Inferior parietal cortex (tissue), 1 donor: ENCODE measurements at regions not wholly inside any gene's neighbourhood (a gene's known extent, or its start where the extent isn't known, plus 50 kb on each side); places are given as distances from the start of the nearest gene placed in this dataset.

Source experiments
- DNase-seq: peaks from one replicate; pipeline ENCODE4 v3.0.0-alpha.2; 2016; ENCODE audit errors: extremely low spot score

- no peak for DNase-seq
These were observed 226.1 kb downstream of the DSEL start for GRCh38 chr18:67290421-67290820.

DNA sequence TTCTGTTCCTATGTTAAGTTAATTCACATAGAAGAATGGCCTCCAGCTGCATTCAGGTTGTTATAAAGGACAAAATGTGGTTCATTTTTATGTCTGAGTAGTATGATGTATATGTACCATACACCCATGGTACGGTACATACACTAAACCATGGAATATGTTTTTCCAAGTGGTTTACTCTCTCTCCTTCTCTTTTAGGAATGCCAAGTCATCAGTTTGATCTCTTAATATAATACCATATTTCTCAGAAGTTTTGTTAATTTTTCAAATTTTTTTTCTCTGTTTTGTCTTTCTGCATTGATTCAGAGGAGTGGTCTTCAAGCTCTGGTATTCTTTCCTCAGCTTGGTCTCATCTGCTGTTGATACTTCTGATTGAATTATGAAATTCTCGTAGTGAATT, 230.9 kb downstream of the DSEL start:
- no peak for DNase-seq

DNA sequence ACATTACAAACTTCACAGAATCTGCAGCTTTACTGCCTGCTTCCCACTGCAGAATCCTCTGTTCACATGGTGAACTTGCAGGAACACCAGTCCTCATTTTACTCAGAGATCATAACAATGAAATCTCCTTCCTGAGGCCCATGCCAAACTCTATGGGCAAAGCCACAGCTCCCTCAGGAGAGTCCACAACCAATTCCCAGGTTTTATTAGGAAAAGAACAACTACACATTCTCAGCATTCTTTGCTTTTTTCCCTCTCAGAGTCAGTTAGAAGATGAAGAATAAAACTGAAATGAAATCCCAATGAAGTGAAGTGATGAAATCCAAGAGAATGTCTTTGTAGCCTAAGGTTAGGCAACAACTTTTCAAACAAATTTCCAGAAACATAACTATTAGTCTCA, 233.7 kb downstream of the DSEL start:
- DNase-seq, result no peak

DNA sequence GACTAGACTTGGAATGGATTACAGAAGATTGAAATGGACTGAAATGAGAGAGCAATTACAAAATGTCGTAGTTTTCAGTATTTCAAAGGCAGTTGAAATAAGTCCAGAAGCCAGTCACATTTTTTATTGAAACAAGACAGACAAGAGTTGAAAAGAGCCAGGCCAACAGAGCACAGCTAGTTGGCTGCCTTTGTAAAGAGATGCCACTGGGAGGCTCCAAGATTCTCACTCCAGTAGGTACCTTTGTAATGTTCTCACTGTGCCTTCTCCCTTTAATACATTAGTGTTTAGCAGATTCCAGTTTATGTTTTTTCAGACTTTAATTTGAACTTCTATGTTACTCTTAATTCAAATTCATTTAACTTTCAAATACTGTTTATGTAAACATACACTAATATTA, 234.8 kb downstream of the DSEL start:
- no peak for DNase-seq

DNA sequence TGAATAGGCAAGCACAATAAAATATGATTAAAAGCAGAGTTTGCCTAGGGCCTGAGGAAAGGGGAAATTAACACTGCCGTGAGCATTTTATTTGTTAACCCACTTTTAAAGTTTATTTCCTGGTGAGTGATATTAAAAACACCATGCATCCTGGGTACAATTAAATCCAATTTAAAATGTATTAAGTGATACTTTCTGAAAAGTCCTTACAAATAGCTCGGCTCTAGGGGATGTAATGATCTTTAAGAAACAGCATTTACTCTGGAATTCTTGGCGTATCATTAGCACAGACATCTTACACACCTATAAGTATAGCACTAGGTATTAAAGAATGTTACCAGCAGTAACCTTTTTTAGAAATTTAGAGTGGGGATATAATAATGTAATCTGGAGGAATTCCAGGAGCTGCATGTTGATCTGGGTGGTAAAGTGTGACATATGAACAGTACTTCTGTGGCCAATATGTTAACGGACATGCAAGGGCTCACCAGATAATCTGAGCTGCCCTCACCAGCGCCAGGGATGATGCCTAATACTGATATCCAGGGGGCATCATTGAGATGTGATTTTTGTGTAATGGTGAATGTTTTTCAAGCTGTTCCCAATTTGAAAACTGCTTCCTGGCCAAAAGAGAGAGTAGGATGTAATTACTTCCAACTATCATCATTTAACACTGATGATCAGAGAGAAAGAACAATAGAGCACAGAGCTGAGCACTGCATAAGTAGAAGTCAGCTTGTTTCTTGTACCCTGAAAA, 235.9 kb downstream of the DSEL start:
- no peak for DNase-seq

DNA sequence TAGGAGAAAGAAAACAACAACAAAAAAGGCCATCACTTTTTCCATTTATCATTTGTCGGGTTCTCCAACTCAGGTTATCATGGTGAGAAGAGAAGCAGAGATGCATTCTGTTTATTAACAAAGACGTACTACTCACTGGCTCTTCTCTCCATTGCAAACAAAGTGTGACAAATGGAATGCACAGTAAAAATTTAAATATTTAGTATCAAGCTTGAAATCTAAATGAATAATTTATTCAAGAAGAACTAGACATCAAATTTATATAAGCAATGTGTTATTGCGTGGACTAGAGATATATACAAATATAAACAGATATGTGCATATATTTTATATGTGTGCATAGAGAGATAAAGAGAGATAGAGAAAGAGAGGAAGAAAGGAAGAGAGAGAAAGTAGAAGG, 236.5 kb downstream of the DSEL start:
- no peak for DNase-seq

- DNase-seq, result no peak
These were observed 237.5 kb downstream of the DSEL start for GRCh38 chr18:67278984-67279383.

DNA sequence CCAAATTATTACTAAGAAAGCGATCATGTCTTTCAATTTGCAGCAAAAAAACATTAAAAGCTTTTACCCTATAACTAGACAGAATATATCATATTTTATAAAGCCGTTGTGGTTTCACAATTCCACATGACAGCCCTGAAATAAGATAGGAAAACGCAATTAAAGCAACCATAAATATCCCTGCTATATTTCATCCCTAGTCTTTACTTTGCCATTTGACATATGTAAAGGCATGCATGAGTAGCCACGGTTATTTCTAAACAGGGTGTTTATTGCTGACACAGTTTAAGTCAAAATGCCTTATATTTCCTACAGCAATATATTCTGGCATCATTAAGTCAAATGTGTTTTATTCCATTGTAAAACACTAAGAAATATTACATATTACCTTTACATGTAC, 239.9 kb downstream of the DSEL start:
- no peak for DNase-seq

- DNase-seq, result no peak
These were observed 243.2 kb downstream of the DSEL start for GRCh38 chr18:67273288-67273687.

- DNase-seq, result no peak
These were observed 247.3 kb downstream of the DSEL start for GRCh38 chr18:67269206-67269605.

DNA sequence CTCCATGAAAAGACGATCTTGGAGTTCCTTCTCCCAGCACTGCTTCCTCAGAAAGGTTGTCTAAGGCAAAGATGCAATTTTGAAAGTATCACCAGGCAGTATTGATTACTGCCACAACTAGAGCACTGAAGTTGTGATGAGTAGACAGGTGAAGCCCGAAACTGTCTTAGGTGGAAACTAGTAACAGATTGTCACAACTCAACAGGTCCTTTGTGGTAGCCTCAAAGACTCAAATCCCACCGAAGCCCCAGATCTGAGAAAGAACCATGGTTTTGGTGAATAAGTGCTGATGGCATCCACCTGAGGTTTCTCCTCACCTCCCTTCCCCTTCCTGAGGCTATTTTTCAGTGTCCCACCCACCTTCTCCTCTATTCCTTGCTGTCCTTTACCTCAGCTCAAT, 248.0 kb downstream of the DSEL start:
- no peak for DNase-seq

GRCh38 chr18:67266246-67267237, 250.0 kb downstream of the DSEL start:
- DNase-seq, result no peak

DNA sequence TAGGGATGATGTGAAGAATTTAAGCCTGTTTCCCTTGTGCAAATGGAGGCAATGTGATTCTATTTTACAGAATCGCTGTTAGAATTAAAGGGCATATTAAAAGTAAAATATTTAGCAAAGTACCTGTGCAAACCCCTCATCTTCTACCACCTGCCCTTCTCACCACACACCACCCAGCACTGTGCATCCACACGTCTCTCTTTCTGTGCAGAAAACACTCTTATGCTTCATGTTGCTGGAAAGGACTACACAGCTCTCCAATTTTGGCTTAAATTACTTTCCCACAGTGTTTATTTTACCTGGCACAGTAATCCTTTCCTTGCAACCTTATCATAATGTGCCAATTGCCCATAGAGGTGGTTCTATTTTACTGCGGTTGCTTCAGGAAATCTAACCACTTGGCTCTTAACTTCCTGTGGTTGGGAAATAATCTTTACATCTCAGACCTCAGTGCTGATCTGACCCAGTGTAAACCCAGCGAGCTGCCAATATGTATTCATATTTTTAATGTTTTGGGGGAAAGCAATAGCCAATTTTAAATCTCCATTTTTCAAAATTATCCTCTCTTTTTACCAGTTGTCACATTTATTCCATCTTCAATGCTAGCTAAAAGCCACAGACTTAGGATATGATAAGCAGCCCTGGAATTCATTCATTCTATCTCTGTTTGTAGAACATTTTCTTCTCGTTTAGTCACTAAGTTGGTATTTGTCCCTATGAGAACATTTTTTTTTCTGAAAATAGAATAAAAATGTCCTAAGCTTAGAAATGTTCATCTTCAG, 250.9 kb downstream of the DSEL start:
- DNase-seq, result no peak

DNA sequence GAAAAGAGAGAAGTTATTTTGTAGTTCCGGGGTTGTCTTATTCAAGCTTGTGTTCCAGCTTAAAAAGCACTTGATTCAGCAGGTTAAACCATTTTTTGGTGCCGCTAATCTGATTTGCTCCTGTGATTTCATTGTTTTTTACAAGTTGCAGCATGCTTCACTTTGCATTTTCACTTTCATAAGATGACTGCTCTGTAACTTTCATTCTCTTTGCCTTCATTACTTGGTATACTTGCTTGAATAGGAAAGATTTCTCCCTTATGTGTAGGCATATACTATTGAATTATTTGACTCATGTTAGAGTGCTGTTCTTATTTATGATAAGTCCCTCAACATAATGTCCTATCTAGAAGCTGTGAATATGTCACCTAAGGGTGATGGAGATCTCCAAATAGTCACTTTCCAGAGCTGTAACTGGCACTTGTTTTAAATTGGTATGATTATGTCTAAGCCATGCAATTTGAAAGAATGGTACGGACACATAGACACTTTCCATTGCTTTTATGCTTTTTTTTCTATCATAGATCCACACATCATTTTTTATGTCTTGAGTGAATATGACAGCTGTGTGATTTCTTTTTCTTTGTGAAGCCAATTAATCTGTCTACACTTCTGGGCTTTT, 254.5 kb downstream of the DSEL start:
- DNase-seq, result no peak

DNA sequence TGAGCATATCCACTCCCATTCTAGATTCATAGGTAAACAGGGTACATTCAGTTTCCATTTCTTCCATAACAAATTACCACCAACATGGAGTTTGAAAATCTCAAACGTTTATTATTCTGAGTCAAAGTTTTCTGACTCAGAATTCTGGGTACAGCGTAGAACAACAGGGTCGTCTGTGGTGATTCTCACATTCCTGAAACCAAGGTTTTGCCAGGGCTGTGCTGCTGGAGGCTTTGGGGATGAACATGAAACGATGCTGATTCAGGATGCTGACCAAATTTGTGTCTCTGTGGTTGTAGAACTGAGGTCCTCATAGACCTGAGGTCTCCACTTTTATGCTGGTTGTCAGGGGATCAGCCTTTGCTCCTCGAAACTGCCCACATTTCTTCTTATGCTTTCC, 255.7 kb downstream of the DSEL start:
- DNase-seq, result no peak

GRCh38 chr18:67250776-67251424, 265.6 kb downstream of the DSEL start:
- DNase-seq, result no peak

GRCh38 chr18:67243799-67244587, 272.5 kb downstream of the DSEL start:
- no peak for DNase-seq

GRCh38 chr18:67242001-67242400, 274.5 kb downstream of the DSEL start:
- no peak for DNase-seq

DNA sequence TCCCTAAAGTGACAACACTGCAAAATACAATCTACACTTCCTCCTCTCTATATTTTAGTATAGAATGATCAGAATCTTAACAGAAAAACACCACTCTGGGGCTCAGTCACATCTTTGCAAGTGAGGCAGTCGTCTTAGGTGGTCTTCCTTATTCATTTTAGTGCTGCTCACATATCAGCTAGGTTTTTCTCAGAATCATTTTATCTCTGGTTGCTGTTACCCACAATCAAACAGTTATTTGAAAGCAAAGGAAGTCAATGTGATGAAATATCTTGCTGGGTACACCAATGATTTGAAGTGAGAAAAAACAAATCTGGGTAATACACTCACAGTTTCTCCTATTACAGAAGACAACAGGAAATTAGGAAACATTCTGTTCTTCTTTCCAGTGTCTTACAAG, 275.2 kb downstream of the DSEL start:
- no peak for DNase-seq

DNA sequence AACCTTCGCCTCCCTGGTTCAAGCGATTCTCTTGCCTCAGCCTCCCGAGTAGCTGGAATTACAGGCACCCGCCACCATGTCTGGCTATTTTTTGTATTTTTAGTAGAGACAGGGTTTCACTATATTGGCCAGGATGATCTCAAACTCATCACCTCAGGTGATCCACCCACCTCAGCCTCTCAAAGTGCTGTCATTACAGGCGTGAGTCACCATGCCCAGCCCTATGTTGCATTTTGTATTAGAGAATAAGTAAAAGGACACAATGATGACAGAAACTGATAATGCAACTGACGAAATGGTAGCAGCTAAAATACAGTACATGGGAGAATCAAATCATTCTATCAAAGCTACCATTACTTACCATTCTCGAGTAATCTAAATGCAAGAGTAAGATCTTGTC, 276.7 kb downstream of the DSEL start:
- DNase-seq, result no peak
